C4-2B (cell line): ENCODE measurements at regions not wholly inside any gene's neighbourhood (a gene's known extent, or its start where the extent isn't known, plus 50 kb on each side); places are given as distances from the start of the nearest gene placed in this dataset.

Source experiments
- ZFX ChIP-seq: fragments of 450-650 bp; IDR thresholded peaks from 2 replicates; pipeline ENCODE4 v1.6.1; 2017
- TF ChIP-seq, protein P1 (sequence below): fragments of 450-650 bp; conservative IDR thresholded peaks from 2 replicates; pipeline ENCODE4 v1.5.1; 2017; ENCODE audit warnings: mild to moderate bottlenecking

DNA sequence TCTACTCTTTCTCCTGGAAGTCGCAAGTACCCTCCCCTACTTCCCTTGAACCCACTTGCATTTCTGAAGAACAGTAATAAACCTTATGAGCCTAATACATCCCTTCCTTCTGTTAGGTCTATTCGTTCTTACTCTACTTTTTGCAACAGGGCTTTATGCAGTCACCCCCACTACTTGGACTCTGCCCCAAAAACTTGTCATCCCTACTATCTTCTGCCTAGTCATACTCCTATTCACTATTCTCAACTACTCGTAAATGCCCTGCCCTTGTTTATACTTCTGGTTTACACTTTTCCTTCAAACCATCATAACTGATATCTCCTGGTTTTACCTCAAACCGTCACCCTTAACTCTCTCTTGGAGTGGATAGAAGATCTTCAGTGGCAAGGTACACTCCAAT is 55.2 kb upstream of the SLIT2 start:
- TF ChIP-seq, protein P1, sequence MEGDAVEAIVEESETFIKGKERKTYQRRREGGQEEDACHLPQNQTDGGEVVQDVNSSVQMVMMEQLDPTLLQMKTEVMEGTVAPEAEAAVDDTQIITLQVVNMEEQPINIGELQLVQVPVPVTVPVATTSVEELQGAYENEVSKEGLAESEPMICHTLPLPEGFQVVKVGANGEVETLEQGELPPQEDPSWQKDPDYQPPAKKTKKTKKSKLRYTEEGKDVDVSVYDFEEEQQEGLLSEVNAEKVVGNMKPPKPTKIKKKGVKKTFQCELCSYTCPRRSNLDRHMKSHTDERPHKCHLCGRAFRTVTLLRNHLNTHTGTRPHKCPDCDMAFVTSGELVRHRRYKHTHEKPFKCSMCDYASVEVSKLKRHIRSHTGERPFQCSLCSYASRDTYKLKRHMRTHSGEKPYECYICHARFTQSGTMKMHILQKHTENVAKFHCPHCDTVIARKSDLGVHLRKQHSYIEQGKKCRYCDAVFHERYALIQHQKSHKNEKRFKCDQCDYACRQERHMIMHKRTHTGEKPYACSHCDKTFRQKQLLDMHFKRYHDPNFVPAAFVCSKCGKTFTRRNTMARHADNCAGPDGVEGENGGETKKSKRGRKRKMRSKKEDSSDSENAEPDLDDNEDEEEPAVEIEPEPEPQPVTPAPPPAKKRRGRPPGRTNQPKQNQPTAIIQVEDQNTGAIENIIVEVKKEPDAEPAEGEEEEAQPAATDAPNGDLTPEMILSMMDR: no peak
- TF ChIP-seq ZFX: no peak
